MV-4-11 (cell line): ENCODE measurements at regions not wholly inside any gene's neighbourhood (a gene's known extent, or its start where the extent isn't known, plus 50 kb on each side); places are given as distances from the start of the nearest gene placed in this dataset.
A peak's percentile ranks its signal among the peaks of the same experiment; 100 is the strongest.

Experiments used
- DNase-seq: peaks from one replicate; lab custom pipeline; 2025; lab: John Stamatoyannopoulos, UW

DNA sequence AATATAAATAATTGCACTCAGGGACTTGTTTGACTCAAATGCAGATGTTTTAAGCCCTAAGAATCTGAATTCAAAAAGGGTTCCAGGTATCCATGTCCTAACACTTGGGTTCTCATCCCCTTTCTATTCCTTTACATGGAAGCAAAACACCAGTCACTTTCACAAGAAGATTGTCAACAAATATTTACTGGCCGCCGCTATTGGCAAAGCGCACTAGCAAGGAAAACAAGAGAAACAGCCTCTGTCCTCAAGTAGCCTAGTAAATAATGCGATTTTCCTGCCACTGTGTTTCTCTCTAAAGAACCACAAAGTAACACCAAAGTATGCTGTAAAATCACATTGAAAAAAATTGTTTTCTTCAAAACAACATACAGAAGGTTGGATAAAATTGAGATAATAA lies 66.7 kb upstream of the EZH2 start:
- no peak for DNase-seq

GRCh38 chr7:148944935-148945934 lies 61.1 kb upstream of the EZH2 start:
- DNase-seq = no peak

DNA sequence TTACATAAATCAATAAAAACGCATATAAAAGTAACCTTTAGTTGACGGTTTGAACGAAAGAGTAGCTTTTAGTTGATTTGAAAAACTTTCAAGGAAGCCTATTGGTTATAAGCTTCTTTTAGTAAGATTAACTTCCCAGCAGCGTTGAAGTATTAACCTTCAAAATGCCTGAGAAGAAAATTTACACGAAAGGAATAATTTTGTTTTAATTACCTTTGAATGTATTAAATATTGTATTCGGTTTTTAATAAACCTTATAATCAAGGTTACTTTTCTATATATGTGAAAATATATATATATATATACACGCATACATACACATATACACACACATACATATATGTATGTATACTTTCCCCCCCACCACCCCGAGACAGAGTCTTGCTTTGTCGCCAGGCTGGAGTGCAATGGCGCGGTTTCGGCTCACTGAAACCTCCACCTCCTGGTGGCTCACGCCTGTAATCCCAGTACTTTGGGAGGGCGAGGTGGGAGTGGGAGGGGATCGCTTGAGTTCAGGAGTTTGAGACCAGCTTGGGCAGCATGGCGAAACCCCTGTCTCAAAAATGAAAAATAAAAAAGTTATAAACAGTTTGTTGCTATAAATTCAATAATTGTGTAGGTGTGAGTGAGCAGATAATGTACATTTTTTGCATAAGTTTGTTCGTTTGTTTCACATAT lies 57.6 kb upstream of the EZH2 start:
- peak; percentile 66 for DNase-seq

GRCh38 chr7:148940702-148941597 lies 56.9 kb upstream of the EZH2 start:
- DNase-seq = peak; percentile 83

- DNase-seq = no peak
Measured at GRCh38 chr7:148939128-148939755, 55.2 kb upstream of the EZH2 start.

DNA sequence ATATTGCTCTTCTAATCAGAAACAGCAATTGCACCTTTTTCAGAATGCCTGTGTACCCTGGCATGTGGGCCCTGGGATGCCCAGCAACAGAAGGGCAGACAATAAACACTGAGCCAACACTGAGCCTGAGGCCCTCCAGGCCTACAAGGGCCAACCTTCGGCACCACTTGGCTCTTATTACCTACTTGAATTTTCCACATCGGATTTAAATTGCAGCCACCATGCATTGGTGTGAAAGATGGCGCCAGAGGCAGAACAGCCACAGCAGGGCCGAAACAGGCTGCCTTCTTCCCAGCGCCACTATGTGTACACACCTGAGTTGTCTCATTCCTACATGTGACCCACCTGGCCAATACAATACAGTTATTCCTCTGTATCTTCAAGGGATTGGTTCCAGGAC lies 51.4 kb upstream of the EZH2 start:
- no peak for DNase-seq
